Spleen (tissue), 11 donors: ENCODE measurements at regions not wholly inside any gene's neighbourhood (a gene's known extent, or its start where the extent isn't known, plus 50 kb on each side); places are given as distances from the start of the nearest gene placed in this dataset.

Source experiments
- DNase-seq: peaks from one replicate; pipeline ENCODE4 v3.0.0-alpha.2; 2020
- H3K27ac ChIP-seq, 8 donors: fragments of 200-600 bp; sonication (generic) in 7 of 8; 1 replicate in 4 of 8; 2 replicates in 4 of 8; pipeline versions ENCODE4 v1.5.0 to v1.8.0; 2016 to 2021; ENCODE audit warnings: inconsistent platforms in 4 of 8, mild to moderate bottlenecking in 4 of 8, moderate library complexity in 1 of 8
- H3K27me3 ChIP-seq, 7 donors: fragments of 200-600 bp; sonication (generic) in 6 of 7; replicated peaks in 1 of 7; 1 replicate in 4 of 7; 2 replicates in 3 of 7; pipeline versions ENCODE4 v1.5.0 to v1.8.0; 2016 to 2021; ENCODE audit warnings: inconsistent platforms in 3 of 7, mild to moderate bottlenecking in 1 of 7
- H3K36me3 ChIP-seq, 6 donors: fragments of 200-600 bp; sonication (generic) in 5 of 6; 1 replicate in 4 of 6; 2 replicates in 2 of 6; pipeline versions ENCODE4 v1.5.0 to v1.8.0; 2016 to 2021; ENCODE audit warnings: inconsistent platforms in 2 of 6
- H3K4me1 ChIP-seq, 6 donors: fragments of 200-600 bp; sonication (generic) in 5 of 6; 1 replicate in 3 of 6; 2 replicates in 3 of 6; pipeline versions ENCODE4 v1.5.0 to v1.8.0; 2016 to 2021; ENCODE audit warnings: inconsistent platforms in 3 of 6
- H3K4me3 ChIP-seq, 8 donors: fragments of 200-600 bp; sonication (generic) in 7 of 8; 1 replicate in 4 of 8; 2 replicates in 4 of 8; pipeline versions ENCODE4 v1.5.0 to v1.8.0; 2016 to 2021; ENCODE audit warnings: inconsistent platforms in 4 of 8, mild to moderate bottlenecking in 4 of 8, moderate library complexity in 2 of 8
- H3K9me3 ChIP-seq, 8 donors: fragments of 200-600 bp; sonication (generic) in 7 of 8; 1 replicate in 4 of 8; 2 replicates in 4 of 8; pipeline versions ENCODE4 v1.5.0 to v1.8.0; 2016 to 2021; ENCODE audit warnings: inconsistent platforms in 4 of 8
- CTCF ChIP-seq, 11 experiments: fragments of 200-600 bp in 7 of 11; fragments of 450-650 bp in 4 of 11; sonication (generic) in 4 of 11; IDR thresholded peaks in 8 of 11; conservative IDR thresholded peaks in 3 of 11; 1 replicate in 7 of 11; 2 replicates in 4 of 11; pipeline versions ENCODE4 v1.4.0 to v1.8.0; 2016 to 2021; ENCODE audit warnings: antibody characterized with exemption in 11 of 11, inconsistent platforms in 4 of 11, mild to moderate bottlenecking in 1 of 11
- POLR2A ChIP-seq, 3 donors: fragments of 450-650 bp; IDR thresholded peaks; one replicate each; pipeline ENCODE4 v1.5.1; 2017; ENCODE audit warnings: antibody characterized with exemption in 3 of 3, mild to moderate bottlenecking in 1 of 3
- POLR2AphosphoS5 ChIP-seq, 3 donors: sonication (generic); formaldehyde crosslinking; IDR thresholded peaks; one replicate each; pipeline ENCODE4 v1.5.1; 2017; ENCODE audit warnings: antibody characterized with exemption in 3 of 3
- WGBS, 5 donors: extraction: QIAGEN DNeasy Blood & Tissue Kit in 3 of 5; methylation state at CpG; one replicate each; pipeline versions ENCODE4 v1.1.5 to v1.1.7; 2013 to 2018; 5-methylcytosine and 5-hydroxymethylcytosine counted together
- intact Hi-C: fragments of 100-400 bp; cut with DNase I; formaldehyde crosslinking; loops from one replicate; pipeline ENCODE4 v1.15.0; 2023; ENCODE audit warnings: low total_unique reads
- donor health status: healthy with polysubstance abuse.
- donor health status: DM: no; HTN: no; CAD: no; lungs with moderate emphysema.
- donor health status: DM: no; HTN: no; CAD: no.
- donor health status: Bipolar disorder and iron deficiency.
- donor health status: healthy.
- donor health status: DM: no; HTN: no; CAD: no.
- donor health status: DM: yes; HTN: yes; CAD: no.

- H3K4me1 ChIP-seq: no peaks in the 10 kb centered on the region
- no peaks in the 10 kb centered on the region for H3K27me3 ChIP-seq
- H3K4me3 ChIP-seq: no peak overlapping the region
- H3K9me3 ChIP-seq: no peaks in the 10 kb centered on the region
- intact Hi-C loops: no loop called here
- no peak overlapping the region for H3K27ac ChIP-seq
- WGBS, 5 donors: 88 to 100% (median 93%) methylated on average over 3 of the region's 3 CpGs
- peaks cover 0 to 49% (median 0%) of the 10 kb centered on the region in 6 donors for H3K36me3 ChIP-seq
- TF ChIP-seq POLR2AphosphoS5 (IDR thresholded peaks at IDR 0.05): no peak
- no peak for TF ChIP-seq POLR2A (IDR thresholded peaks at IDR 0.05)
- no peak for TF ChIP-seq CTCF (IDR thresholded peaks at IDR 0.05 in 8 of 11, conservative IDR thresholded peaks at IDR 0.05 in 3 of 11)
- DNase-seq: no peak
Measured at GRCh38 chr7:66871076-66871475, 49.9 kb upstream of the TMEM248 start.
